MCF 10A (cell line): ENCODE measurements at regions not wholly inside any gene's neighbourhood (a gene's known extent, or its start where the extent isn't known, plus 50 kb on each side); places are given as distances from the start of the nearest gene placed in this dataset.
"Not testable (repeated sequence)": the region's sequence is repeated elsewhere in the genome, so short reads cannot be mapped to it uniquely, and the experiment has no call there.

Experiments
- BruUV-seq: library from RNA; stranded (reverse); fragments of 400-500 nt; replicated peaks from 2 replicates; lab custom pipeline; 2021; lab: Mats Ljungman, UMichigan
- CTCF ChIA-PET: fragments of 300-600 bp; sonication (Branson Sonifier 250); formaldehyde crosslinking; extraction: SDS; loops from one replicate; lab custom pipeline; 2021; ENCODE audit warnings: antibody characterized with exemption, inconsistent platforms; lab: Yijun Ruan, JAX
- POLR2A ChIA-PET: fragments of 300-600, 350-650 bp; sonication (Branson Sonifier 250); formaldehyde crosslinking; extraction: SDS; loops from one replicate; lab custom pipeline; 2020; ENCODE audit warnings: antibody characterized with exemption, inconsistent platforms; lab: Yijun Ruan, JAX
- DNase-seq: peaks from one replicate; pipeline ENCODE4 v3.0.0-alpha.2; 2018; ENCODE audit not compliant: unreplicated experiment
- H3K27ac Mint-ChIP-seq: one replicate; pipeline ENCODE4 v1.8.0; 2022; ENCODE audit warnings: mild to moderate bottlenecking, low read depth, mixed read lengths; ENCODE audit not compliant: unreplicated experiment
- H3K27me3 Mint-ChIP-seq: one replicate; pipeline ENCODE4 v1.8.0; 2022; ENCODE audit warnings: mixed read lengths; ENCODE audit not compliant: insufficient read depth, unreplicated experiment
- H3K36me3 Mint-ChIP-seq: one replicate; pipeline ENCODE4 v1.8.0; 2022; ENCODE audit warnings: mild to moderate bottlenecking, moderate library complexity, mixed read lengths; ENCODE audit not compliant: insufficient read depth, unreplicated experiment
- H3K4me1 Mint-ChIP-seq: one replicate; pipeline ENCODE4 v1.8.0; 2022; ENCODE audit warnings: mixed read lengths; ENCODE audit not compliant: insufficient read depth, unreplicated experiment
- H3K4me3 Mint-ChIP-seq: one replicate; pipeline ENCODE4 v1.8.0; 2022; ENCODE audit warnings: mild to moderate bottlenecking, moderate library complexity, mixed read lengths; ENCODE audit not compliant: unreplicated experiment
- H3K9me3 Mint-ChIP-seq: one replicate; pipeline ENCODE4 v1.8.0; 2022; ENCODE audit warnings: mixed read lengths; ENCODE audit not compliant: unreplicated experiment
- intact Hi-C: fragments of 100-400 bp; cut with micrococcal nuclease; formaldehyde crosslinking; loops from 2 replicates; pipeline ENCODE4 v1.14.1; 2022
- TF ChIP-seq, protein P1 (sequence below): fragments of 200-600 bp; IDR thresholded peaks from one replicate; pipeline ENCODE4 v1.8.0; 2022; ENCODE audit warnings: antibody characterized with exemption, mild to moderate bottlenecking; ENCODE audit not compliant: unreplicated experiment

DNA sequence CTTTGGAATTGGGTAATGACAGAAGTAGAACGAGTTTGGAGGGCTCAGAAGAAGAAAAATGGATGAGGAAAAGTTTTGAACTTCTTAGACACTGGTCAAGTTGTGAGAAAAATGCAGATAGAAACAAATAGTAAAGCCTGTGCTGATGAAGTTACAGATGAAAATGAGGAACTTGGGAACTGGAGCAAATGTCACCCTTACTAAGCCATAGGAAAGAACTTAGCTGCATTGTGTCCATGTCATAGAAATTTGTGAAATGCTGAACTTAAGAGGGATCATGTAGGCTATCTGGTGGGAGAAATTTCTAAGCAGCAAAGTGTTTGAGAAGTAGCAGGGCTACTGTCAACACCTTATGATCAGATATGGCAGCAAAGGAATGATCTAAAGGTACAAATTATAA lies 289.2 kb upstream of the PCDH9 start:
- BruUV-seq = no TSS peak
- intact Hi-C loops = no loop called here
- no peak overlapping the region for H3K4me3 Mint-ChIP-seq
- no peaks in the 10 kb centered on the region for H3K9me3 Mint-ChIP-seq
- no peak for DNase-seq
- POLR2A ChIA-PET = no interaction called here
- H3K27me3 Mint-ChIP-seq = no peaks in the 10 kb centered on the region
- no peaks in the 10 kb centered on the region for H3K36me3 Mint-ChIP-seq
- TF ChIP-seq, protein P1, sequence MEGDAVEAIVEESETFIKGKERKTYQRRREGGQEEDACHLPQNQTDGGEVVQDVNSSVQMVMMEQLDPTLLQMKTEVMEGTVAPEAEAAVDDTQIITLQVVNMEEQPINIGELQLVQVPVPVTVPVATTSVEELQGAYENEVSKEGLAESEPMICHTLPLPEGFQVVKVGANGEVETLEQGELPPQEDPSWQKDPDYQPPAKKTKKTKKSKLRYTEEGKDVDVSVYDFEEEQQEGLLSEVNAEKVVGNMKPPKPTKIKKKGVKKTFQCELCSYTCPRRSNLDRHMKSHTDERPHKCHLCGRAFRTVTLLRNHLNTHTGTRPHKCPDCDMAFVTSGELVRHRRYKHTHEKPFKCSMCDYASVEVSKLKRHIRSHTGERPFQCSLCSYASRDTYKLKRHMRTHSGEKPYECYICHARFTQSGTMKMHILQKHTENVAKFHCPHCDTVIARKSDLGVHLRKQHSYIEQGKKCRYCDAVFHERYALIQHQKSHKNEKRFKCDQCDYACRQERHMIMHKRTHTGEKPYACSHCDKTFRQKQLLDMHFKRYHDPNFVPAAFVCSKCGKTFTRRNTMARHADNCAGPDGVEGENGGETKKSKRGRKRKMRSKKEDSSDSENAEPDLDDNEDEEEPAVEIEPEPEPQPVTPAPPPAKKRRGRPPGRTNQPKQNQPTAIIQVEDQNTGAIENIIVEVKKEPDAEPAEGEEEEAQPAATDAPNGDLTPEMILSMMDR = no peak
- H3K27ac Mint-ChIP-seq = no peak overlapping the region
- no peaks in the 10 kb centered on the region for H3K4me1 Mint-ChIP-seq
- CTCF ChIA-PET = no interaction called here

DNA sequence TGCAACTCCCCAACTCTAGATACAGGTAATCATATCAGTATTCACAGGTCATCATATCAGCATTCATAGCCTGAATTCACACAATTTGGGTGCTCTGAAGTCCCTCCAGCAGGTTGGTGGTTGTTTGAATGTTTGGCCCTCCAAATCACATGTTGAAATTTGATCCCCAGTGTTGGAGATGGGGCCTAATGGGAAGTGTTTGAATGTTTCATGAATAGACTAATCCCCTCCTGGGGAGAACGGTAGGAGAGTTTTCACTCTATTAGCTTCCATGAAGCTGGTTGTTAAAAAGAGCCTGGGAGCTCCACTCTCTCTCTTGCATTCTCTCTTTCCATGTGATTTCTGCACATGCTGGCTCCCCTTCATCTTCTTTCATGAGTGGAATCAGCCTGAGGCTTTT lies 288.6 kb upstream of the PCDH9 start:
- intact Hi-C loops = no loop called here
- CTCF ChIA-PET = no interaction called here
- Mint-ChIP-seq H3K27me3 (no peaks in the 10 kb centered on the region), H3K9me3 (no peaks in the 10 kb centered on the region), H3K4me3 (no peak overlapping the region), H3K4me1 (no peaks in the 10 kb centered on the region), H3K36me3 (no peaks in the 10 kb centered on the region), H3K27ac (no peak overlapping the region)
- POLR2A ChIA-PET = no interaction called here
- TF ChIP-seq, protein P1 = no peak
- DNase-seq = no peak
- no TSS peak for BruUV-seq

DNA sequence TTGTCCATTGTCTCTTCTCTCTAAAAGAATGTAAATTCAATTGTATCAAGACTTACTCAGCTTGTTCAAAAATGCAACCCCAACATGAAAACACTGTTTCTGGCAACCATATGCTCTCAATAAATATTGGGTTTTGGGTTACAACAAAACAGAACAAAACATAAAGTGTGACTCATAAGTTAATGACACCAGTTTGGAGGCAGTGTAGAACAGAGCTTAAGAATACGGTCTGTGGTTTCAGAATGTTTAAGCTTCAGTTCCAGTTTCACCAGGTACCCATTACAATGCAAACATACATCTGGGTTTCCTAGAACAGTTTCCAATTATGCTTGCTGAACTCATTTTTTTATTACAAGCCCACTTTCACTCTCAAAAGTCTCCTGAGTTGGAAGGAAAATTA lies 285.8 kb upstream of the PCDH9 start:
- CTCF ChIA-PET = interaction anchor here (0.5 to 0.9 kb wide), 2 partner anchors 12 to 25 kb away, joined by 3 read pairs; no protein-coding TSS in a partner anchor
- TF ChIP-seq, protein P1 = no peak
- no TSS peak for BruUV-seq

DNA sequence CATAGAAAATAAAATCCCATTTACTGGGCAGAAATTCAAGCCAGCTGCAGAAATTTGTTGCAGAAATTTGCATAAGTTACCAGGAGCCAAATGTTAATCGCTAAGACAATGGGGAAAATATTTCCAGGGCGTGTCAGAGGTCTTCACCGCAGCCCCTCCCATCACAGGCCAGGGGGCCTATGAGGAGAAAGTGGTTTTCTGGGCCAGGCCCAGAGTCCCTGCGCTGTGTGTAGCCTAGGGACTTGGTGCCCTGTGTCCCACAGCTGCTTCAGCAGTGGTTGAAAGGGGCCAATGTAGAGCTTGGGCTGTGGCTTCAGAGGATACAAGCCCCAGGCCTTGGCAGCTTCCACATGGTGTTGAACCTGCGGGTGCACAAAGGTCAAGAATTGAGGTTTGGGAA lies 278.9 kb upstream of the PCDH9 start:
- Mint-ChIP-seq H3K4me1 (no peaks in the 10 kb centered on the region), H3K9me3 (no peaks in the 10 kb centered on the region), H3K27ac (no peak overlapping the region), H3K27me3 (no peaks in the 10 kb centered on the region), H3K36me3 (no peaks in the 10 kb centered on the region), H3K4me3 (no peak overlapping the region)
- intact Hi-C loops = no loop called here
- ChIA-PET CTCF (interaction anchor here (1.4 kb wide), 1 partner anchor 72 kb away, joined by 4 read pairs; no protein-coding TSS in a partner anchor), POLR2A (no interaction called here)
- TF ChIP-seq, protein P1 = no peak
- no peak for DNase-seq
- BruUV-seq = no TSS peak

More for the DNA sequence above, 285.8 kb upstream of the PCDH9 start:
- POLR2A ChIA-PET = interaction anchor here (1.1 to 1.2 kb wide), 2 partner anchors 17 to 107 kb away, joined by 3 read pairs; no protein-coding TSS in a partner anchor
- Mint-ChIP-seq H3K4me1 (no peaks in the 10 kb centered on the region), H3K36me3 (no peaks in the 10 kb centered on the region), H3K4me3 (no peak overlapping the region), H3K9me3 (no peaks in the 10 kb centered on the region), H3K27ac (no peak overlapping the region), H3K27me3 (no peaks in the 10 kb centered on the region)
- peak; percentile 65 for DNase-seq
- intact Hi-C loops = no loop called here

DNA sequence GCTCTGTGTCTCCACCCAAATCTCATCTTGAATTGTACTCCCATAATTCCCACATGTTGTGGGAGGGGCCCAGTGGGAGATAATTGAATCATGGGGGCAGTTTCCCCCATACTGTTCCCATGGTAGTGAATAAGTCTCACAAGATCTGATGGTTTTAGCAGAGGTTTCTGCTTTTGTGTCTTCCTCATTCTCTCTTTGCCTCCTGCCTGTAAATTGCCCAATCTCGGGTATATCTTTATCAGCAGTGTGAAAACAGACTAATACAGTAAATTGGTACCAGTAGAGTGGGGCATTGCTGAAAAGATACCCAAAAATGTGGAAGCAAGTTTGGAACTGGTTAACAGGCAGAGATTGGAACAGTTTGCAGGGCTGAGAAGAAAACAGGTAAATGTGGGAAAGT lies 278.1 kb upstream of the PCDH9 start:
- H3K4me3 Mint-ChIP-seq, DNase-seq, intact Hi-C loops, H3K27me3 Mint-ChIP-seq, CTCF ChIA-PET, H3K27ac Mint-ChIP-seq, H3K4me1 Mint-ChIP-seq, H3K36me3 Mint-ChIP-seq, H3K9me3 Mint-ChIP-seq, POLR2A ChIA-PET, BruUV-seq: not testable (repeated sequence)
